CD4-positive, alpha-beta T cell treated with Interferon alpha-2 for 1 hour (primary cell): ENCODE measurements at regions not wholly inside any gene's neighbourhood (a gene's known extent, or its start where the extent isn't known, plus 50 kb on each side); places are given as distances from the start of the nearest gene placed in this dataset.
"Not testable (repeated sequence)": the region's sequence is repeated elsewhere in the genome, so short reads cannot be mapped to it uniquely, and the experiment has no call there.

Source experiments
- DNase-seq, 2 donors: peaks; one replicate each; pipeline ENCODE4 v3.0.0-alpha.2; 2020 to 2022

DNA sequence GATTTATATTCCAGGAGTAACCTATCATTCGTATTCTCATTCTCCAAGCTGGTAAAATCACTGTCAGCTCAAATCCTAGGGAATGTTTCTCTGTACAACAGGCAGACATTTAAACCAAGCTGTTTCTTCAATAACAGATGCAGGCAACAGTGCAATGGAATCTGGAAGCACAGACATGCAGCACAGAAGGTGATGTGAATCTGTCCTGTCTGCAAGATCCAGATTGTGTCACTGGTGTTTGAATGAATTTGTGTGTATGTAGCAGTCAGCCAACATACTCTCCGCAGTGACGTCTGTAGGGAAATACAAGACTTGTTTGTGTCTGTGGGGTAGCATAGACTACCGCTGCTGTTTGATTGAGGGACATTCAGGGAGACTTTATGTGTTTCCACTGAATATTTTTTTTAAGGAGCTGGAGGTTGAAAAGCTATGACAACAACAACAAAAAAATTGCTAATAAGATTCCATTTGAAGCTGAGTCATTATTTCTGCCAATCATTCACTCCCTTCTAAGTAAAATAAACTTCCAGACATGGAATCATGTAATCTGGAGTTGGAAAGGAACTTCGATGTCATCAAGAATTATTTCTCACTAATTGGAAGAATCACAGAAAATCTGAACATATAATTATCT lies 122.9 kb upstream of the MYO3A start:
- DNase-seq = no peak

DNA sequence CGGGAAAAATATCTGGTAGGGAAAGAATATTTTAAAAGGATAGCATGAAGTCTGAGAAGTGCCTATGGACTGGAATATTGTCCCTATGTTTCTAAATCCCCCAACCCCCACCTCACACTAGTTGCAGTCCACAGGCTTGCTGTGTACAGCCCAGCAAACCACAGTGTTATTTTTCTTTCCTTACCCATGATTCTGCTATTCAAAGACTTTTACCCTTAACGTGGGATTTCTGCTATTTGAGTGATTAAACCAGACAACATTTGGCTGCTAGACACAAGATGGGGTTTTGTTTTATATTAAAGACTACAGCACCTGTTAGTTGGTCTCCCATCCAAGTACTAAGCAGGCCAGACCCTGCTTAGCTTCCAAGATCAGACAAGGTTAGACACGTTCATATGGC lies 120.5 kb upstream of the MYO3A start:
- DNase-seq = no peak

DNA sequence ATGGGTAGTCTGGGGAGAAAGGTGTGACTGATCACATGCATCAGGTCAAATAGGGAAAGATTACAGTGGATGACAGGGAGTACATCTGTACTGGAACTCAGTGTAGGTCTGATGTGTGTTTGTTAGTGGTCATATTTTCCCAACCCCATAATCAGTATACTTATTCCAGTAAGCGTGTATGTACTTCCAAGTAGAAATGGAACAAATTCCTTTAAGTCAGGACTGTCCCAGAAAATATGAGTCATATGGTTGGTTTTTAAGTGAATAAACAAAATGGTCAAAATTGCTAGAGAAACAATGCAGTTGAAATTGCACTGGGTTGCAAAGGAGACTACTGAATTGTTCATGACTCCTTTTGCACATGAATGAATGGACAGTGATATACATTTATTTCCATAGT lies 118.8 kb upstream of the MYO3A start:
- no peak for DNase-seq

DNA sequence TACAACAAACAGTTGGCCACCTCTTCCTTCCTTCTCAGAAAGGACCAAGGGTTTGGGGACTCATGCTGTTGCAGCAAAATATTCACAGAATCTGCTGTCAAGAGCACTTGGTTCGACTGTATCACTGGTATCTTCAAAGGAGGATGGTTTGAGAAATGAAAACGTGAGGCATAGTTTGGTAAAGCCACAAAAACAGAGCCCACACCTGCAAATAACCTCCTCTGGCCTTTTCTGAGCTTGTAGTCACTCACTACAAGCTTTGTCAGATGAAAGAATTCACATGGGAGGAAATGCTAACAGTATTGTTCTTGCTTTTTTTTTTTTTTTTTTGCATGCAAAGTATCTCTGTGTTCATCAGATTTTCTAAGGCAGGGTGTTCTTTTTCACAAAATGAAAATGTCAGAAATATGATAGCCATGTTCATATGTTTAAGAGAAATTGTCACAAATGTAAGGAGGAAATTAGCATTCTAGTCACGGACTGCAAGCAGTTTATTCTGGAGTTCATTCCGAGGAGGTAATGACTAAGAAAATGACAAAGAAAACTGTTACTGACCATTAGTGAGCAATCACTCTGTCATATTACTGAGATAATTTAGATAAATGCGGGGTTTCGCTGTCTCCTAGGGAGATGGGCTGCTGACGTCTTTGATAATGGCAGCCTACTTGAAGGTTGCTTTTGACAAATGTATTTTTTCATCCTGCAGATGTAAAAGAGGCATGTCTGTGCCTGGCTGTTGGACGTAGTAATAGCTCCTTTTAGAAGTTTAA lies 117.8 kb upstream of the MYO3A start:
- DNase-seq = no peak

DNA sequence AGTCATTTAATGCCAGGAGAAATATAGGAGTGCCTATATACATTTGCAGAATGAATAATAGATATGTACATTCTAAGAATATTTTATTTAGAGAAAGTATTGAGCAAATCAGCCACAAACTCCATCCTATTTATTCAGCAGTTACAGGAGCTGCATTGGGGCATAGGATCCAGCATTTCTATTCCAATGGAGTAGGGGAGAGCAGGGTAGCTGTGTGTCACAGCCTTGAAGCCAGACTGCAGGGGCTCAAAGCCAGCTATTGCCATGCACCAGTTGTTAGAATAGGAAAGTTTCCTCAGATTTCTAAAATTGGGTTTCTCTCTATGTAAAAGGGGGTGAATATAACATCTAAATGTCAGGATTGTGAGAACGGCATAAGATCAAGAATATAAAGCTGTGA lies 116.8 kb upstream of the MYO3A start:
- no peak for DNase-seq

DNA sequence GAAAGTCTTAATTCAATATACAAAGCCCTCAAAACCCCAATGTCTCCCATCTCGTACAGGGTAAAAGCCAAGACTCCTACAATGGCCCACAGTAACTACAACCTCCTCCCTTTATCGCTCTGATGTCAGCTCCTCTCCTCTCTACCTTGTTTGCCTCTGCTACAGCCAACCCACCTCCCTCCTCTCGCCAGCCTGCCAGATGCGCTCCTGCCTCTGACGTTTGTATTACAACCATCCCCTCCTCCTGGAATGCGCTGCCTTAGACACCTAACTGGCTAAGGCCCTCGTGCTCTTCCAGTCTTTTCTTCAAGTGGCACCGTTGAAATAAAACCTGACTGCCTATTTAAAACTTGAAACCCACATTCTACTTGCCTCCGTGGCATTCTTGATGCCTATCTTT lies 115.3 kb upstream of the MYO3A start:
- no peak for DNase-seq

DNA sequence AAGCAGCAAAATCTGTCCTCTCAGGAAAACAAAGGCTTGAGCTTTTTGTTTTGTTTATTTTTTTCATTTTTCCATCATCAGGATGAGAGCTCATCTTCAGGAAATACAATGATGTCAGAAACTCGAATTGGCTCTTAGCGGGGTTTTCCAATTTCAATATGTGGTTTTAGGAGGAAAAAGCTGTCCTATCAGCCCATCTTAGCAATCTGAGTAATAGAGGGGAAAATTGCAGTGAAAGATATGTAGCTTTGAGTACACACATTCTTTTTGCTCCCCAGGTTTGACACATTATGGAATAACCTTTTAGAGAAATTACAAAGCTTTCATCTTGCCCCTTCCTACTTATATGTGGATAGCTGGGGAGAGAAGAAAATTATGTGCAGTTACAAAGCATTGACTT lies 113.6 kb upstream of the MYO3A start:
- DNase-seq = no peak

DNA sequence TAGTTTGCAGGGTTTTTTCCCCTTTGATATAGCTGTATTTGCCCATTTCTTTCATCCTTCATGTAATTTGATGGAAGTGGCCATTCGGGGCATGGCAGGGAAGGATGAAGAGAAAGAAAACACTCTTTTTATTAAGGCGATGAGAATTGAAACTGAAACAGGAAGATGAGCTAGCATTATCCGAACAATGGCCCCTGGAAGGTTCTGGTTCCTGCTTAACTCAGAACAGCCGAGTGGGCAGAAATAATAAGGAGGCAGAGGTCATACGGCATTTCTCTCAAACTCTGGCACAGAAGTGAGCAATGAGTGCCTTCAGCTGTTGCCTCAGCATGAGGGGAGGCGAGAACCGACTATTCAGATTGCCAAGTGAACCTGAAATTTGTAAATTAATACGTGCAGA lies 113.2 kb upstream of the MYO3A start:
- DNase-seq = no peak

DNA sequence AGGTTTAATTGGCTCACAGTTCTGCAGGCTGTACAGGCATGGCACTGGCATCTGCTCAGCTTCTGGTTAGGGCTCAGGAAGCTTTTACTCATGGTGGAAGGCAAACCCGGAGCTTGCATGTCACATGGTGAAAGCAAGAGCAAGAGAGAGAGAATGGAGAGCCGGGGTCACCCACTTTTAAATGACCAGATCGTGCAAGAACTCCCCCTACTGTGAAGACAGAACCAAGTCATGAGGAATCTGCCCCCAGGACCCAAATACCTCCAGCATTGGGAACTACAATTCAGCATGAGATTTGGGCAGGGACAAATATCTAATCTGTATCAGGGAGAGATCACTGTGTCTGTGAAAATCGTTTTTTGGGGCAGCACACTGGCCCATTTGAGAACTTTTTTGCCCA lies 110.0 kb upstream of the MYO3A start:
- no peak for DNase-seq

DNA sequence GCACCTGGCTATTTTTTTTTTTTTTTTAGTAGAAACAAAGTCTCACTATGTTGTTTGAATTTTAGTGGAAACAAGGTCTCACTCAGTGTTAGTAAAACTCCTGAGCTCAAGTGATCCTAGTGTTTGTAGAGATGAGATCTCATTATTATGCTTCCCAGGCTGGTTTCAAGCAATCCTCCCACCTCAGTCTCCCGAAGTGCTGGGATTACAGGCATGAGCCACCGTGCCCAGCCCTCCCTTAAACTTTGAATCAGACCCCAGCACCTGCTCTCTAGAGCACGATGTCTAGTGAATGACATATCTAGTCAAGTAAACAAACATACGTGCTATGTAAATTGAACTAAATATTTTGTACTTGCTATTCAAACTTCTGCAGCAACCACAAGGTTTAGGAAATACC lies 105.6 kb upstream of the MYO3A start:
- DNase-seq = no peak

DNA sequence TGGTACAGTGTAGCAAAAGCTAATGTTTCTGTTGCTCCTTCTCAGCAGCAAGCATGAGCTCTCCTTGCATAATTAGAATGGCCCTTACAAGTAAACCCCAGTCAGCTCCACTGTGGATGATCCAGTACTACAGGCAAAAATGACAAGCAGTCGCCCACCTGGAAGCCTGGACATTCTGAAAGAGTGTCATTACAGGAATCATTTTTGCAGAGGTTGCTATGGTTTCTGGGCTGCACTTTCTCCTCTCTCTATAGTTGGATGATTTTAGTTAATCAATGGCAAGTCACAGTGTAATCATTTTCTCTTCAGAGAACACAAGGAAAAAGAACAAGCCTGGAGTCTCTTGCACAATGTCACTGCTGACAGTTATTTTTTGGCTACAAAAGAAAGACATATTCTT lies 102.9 kb upstream of the MYO3A start:
- no peak for DNase-seq

DNA sequence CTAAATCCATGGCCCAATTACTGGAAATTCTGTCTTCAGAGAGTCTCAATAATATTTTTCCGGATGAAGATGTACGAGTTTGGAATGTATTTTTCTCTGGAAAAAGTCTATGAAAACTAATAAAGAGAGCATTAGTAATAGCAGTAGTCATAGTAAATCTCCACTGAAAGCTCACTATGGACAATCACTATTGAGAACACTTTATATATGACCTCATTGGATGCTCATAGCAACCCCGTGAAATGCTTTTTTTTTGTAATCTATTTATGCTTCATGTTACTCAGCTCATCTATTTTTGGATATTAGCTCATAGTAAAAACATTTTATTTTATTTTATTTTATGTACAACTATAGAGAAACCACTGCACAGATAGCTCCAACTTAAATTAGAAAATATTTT lies 94.3 kb upstream of the MYO3A start:
- DNase-seq = no peak

DNA sequence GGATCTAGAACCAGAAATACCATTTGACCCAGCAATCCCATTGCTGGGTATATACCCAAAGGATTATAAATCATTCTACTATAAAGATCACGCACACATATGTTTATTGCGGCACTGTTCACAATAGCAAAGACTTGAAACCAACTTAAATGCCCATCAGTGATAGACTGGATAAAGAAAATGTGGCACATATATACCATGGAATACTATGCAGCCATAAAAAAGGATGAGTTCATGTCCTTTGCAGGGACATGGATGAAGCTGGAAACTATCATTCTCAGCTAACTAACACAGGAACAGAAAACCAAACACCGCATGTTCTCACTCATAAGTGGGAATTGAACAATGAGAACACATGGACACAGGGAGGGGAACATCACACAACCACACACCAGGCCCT lies 93.2 kb upstream of the MYO3A start:
- DNase-seq = not testable (repeated sequence)

DNA sequence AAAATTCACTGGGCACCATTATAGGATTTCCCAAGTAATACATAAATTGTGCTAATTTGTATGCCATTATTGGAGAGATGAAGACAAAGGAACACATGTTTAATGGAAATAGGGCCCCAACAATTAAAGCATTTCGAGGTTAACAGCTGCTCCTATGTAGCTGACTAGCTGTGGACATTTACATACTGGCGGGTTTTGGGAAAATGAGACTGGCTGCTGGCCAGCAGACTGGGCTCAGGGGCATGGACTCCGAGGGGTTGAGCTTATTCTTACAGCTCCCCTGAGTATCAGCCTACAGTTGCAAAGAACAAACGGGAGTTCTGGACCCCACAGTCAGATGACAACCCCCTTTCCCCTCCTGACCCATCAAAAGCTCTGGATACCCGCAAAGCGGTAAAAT lies 91.9 kb upstream of the MYO3A start:
- no peak for DNase-seq

DNA sequence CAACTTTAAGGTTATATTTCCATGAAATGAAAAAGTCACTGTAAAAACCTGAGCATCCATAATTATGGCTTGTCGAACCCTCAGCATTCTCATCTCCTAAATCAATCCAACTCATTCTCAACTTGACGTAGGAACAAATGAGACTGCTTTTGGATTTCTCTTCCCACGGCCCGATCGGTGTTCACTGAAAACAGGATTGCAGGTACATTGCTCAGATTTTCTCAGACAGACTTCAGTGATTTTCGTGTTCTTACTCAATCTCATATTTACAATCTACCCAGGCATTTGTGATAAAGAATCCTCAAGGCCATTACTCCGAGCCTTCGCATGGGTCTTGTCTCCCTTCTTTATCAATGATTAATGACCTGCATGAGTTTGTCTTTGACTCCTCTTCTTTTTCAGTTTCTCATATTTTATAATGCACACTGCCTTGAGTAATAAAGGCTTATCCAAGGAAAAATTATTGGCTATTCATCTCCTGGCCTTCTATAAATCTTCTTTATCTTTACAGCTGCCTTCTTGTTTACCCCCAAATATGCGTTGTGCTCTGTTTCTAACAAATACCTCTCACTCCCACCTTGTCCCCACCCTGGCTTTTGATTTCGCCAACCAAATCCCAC lies 90.4 kb upstream of the MYO3A start:
- DNase-seq = no peak

DNA sequence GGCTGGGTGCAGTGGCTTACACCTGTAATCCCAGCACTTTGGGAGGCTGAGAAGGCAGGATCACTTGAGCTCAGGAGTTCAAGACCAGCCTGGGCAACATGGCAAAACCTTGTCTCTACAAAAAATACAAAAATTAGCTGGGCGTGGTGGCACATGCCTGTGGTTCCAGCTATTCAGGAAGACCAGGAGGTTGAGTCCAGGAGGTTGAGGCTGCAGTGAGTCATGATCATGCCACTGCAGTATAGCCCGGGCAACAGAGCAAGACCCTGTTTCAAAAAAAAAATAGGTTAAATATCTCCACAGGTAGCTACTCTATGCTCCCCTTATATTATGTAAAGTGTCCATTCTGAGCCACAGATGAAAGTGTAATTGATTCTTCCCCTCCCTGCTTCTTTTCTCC lies 89.3 kb upstream of the MYO3A start:
- not testable (repeated sequence) for DNase-seq

DNA sequence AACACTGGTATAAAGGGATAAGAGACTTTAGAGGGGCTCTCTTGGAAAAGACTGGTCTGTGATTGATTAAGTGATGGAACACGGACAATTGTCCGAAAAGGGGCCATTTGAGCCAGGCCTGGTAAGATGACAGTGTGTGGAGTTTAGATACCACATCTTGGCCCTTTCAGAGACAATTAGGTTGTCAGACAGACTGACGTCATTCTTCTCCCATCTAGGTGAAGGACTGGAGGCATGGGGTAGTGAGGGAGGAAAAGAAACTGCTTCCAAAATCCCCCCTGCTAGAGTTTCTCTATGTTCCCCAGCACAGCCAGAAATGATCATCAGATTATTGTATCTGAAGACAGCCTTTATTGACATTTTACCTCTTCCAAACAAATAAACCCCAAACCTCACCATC lies 84.8 kb upstream of the MYO3A start:
- DNase-seq = no peak

DNA sequence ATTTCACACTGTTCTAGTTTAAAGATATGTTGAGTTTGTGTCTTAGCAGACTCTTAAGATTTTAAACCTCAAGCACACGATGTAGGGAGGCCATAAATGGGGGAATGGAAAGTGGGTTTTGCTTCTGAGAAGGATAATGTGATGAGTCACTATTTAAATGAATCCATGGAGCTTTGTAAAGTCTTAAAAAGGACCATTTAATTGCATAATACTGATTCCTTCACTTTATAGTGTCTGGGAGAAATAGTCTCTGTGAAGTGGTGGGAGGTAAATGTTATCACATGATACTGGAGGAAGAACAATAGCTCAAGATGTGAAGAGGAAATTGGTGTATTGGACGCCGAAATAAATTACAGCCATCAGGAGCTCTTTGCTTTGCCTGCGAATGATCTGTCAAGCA lies 84.0 kb upstream of the MYO3A start:
- DNase-seq = no peak

DNA sequence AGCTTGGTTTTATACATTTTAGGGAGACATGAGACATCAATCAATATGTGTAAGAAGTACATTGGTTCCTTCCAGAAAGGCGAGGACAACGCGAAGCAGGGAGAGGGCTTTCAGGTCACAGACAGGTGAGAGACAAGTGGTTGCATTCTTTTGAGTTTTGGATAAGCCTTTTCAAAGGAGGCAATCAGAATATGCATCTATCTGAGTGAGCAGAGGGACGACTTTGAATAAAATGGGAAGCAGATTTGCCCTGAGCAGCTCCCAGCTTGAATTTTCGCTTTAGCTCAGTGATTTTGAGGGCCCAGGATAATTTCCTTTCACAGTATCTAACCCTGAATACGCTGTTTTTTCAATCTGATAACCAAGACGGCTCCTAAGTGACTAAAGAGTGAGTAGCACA lies 82.5 kb upstream of the MYO3A start:
- no peak for DNase-seq

DNA sequence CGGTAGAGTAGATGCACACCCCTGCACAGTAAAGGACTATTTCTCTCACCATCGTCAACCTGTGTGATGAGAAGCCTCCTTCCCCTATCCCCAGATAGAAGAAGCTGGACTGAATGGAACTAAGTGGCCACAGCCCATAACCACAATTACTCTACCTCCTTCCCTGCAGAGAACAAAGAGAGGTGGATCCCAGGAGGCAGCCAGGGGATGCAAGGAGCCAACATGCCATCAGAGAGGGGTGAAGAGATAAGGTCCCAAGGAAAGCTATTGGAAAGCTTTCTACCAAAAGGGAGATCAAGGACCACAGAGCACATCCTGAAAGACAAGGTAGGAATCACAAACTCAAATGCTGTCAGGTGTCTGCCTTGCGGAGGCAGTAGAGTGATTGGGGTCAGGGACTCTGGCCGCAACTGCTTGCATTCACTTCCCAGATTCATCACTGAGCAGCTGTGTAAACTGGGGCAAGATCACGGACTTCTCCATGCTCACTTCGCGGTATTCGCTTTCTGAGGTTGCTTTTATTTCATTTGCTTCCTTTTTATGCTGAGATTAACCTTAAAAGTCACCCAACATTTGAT lies 81.6 kb upstream of the MYO3A start:
- no peak for DNase-seq

DNA sequence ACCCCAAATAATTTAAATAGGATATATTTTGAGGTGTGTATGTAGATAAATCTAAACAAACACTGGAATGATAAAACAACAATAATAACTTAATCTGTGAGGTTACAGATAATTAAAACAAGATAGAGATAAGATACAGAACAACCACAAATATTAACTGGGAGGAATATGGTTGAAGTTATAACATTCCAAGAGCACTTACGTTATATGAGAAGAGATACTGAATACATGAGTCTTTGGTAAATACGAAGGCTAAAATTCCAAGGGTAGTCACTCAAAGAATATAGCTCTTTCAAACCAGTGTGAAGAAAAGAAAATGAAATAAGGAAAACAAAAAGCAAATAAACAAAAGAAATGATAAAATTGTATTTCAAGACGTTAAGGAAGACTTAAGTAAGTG lies 76.0 kb upstream of the MYO3A start:
- no peak for DNase-seq

DNA sequence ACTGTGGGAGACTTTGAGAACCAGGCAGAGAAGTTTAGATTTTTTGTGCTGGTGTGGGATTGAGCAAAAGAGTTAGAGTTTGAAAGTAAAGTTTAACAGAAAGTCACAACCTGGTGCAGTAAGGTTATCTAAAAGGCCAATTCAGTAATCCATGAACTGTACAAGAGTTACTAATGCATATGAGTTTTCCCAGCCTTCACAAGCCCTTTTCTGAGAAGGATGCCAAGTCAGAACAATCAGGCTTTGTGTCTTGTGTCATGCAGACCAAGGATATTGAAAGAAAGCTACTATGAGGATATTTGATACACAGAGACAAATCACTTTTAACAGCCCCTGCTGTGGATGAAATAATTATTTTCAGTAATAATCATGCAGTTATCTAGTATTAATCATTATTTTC lies 68.8 kb upstream of the MYO3A start:
- DNase-seq = no peak

DNA sequence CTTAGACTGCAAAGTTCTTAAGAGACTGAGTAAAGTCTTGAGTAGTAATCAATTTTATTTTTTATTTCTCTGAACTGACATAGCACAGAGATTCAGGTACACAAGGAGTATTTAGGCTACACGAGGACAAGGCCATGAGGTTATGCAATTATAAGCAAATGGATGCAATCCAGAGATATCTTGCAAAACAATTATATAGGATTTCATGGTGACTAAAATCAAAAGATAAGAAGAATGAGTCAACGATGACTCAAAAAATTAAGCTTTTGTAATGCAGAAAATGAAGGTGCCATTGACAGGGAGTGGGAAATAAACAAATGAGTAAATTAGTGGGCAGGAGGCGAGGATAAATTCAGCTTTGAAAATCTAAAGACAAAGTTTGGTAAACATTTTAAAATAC lies 66.7 kb upstream of the MYO3A start:
- DNase-seq = no peak

DNA sequence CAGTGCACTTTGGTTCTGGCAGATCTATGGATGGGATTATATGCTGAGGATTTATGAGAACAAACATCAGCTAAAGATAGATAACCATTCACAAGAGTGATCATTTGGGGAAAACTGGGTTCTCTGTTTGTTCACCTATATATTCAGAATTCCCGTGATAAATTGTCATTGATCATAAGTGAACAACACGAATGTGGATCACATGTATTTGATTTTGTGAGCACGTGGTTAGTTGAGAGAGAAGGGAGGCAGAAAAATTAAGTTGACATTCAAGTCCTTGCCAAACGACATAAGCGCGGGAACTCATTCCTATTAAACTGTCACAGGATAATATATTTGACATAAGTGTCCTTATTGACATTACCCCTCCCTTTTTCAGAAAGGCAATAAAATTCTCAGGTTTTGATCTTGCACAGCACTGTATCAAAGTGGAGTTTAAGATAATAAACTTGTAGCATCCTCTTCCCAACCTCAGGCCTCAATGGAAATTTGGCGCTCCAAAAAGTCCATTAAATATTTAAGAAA lies 64.9 kb upstream of the MYO3A start:
- no peak for DNase-seq
